Suprapubic skin (tissue), 3 donors: ENCODE measurements at regions not wholly inside any gene's neighbourhood (a gene's known extent, or its start where the extent isn't known, plus 50 kb on each side); places are given as distances from the start of the nearest gene placed in this dataset.

Source experiments
- POLR2A ChIP-seq, 2 donors: fragments of 450-650 bp; IDR thresholded peaks; one replicate each; pipeline ENCODE4 v1.6.1; 2017; ENCODE audit warnings: antibody characterized with exemption in 2 of 2, mild to moderate bottlenecking in 2 of 2, moderate library complexity in 2 of 2
- TF ChIP-seq, protein P1 (sequence below), 2 donors: fragments of 200-600 bp in 1 of 2; fragments of 450-650 bp in 1 of 2; sonication (generic) in 1 of 2; IDR thresholded peaks; one replicate each; pipeline ENCODE4 v1.5.1; 2016 to 2019; ENCODE audit warnings: antibody characterized with exemption in 2 of 2, mild to moderate bottlenecking in 1 of 2, moderate library complexity in 1 of 2

GRCh38 chr4:158397781-158398180, 123.9 kb upstream of the RXFP1 start:
- no peak for TF ChIP-seq POLR2A (IDR thresholded peaks at IDR 0.05)
- TF ChIP-seq, protein P1, sequence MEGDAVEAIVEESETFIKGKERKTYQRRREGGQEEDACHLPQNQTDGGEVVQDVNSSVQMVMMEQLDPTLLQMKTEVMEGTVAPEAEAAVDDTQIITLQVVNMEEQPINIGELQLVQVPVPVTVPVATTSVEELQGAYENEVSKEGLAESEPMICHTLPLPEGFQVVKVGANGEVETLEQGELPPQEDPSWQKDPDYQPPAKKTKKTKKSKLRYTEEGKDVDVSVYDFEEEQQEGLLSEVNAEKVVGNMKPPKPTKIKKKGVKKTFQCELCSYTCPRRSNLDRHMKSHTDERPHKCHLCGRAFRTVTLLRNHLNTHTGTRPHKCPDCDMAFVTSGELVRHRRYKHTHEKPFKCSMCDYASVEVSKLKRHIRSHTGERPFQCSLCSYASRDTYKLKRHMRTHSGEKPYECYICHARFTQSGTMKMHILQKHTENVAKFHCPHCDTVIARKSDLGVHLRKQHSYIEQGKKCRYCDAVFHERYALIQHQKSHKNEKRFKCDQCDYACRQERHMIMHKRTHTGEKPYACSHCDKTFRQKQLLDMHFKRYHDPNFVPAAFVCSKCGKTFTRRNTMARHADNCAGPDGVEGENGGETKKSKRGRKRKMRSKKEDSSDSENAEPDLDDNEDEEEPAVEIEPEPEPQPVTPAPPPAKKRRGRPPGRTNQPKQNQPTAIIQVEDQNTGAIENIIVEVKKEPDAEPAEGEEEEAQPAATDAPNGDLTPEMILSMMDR (IDR thresholded peaks at IDR 0.05), result no peak
